ENCODE measurements at regions not wholly inside any gene's neighbourhood (a gene's known extent, or its start where the extent isn't known, plus 50 kb on each side); places are given as distances from the start of the nearest gene placed in this dataset.

DNA sequence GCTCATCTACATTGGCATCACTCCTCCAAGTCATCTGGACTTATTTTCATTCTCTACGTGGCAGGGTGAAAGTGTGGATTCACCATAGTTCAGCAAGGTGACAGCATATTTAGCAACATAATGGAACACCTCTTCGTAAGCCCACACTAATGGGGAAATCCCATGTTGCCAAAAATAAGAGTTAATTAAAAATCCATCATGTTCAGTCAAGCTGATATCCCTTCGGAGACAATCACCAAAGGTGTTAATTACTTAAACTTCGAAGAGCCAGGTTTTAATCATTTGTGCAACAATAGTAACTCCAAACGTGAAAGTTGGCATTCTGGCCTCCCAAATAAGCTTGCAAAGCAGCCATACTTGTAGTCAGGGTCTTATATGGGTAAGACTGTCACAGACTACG lies 242.9 kb downstream of the NSG2 start:
- TF ChIP-seq, protein P1, sequence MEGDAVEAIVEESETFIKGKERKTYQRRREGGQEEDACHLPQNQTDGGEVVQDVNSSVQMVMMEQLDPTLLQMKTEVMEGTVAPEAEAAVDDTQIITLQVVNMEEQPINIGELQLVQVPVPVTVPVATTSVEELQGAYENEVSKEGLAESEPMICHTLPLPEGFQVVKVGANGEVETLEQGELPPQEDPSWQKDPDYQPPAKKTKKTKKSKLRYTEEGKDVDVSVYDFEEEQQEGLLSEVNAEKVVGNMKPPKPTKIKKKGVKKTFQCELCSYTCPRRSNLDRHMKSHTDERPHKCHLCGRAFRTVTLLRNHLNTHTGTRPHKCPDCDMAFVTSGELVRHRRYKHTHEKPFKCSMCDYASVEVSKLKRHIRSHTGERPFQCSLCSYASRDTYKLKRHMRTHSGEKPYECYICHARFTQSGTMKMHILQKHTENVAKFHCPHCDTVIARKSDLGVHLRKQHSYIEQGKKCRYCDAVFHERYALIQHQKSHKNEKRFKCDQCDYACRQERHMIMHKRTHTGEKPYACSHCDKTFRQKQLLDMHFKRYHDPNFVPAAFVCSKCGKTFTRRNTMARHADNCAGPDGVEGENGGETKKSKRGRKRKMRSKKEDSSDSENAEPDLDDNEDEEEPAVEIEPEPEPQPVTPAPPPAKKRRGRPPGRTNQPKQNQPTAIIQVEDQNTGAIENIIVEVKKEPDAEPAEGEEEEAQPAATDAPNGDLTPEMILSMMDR (IDR thresholded peaks at IDR 0.05): no peak
- no peak for TF ChIP-seq POLR2A (IDR thresholded peaks at IDR 0.05)
